ENCODE measurements at regions not wholly inside any gene's neighbourhood (a gene's known extent, or its start where the extent isn't known, plus 50 kb on each side); places are given as distances from the start of the nearest gene placed in this dataset.

DNA sequence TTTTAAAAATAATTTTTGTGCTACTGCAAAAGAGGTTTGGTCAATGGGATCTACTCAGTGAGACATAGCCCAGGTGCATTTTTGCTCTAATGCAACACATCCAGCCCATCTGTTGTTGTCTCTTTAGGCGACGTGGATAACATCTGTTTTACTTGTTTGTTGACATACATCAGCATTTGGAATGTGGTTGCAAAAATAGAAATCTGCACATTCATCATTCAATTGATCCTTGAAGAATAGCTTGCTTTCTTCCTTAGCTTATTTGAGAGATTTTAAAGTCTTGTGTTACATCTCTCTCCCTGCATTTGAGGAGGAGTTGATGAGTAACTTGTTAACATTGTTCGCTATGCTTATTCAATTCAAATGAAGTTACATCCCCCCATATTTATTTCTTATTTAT, 1202.3 kb downstream of the NSUN3 start:
- DNase-seq (ENCODE audit: low read depth, low spot score), result no peak

GRCh38 chr3:95271395-95271794, 1208.5 kb downstream of the NSUN3 start:
- DNase-seq (ENCODE audit: low read depth, low spot score), result no peak

- no peak for DNase-seq (ENCODE audit: low read depth, low spot score)
These were observed 1209.3 kb downstream of the NSUN3 start for GRCh38 chr3:95272166-95272565.

DNA sequence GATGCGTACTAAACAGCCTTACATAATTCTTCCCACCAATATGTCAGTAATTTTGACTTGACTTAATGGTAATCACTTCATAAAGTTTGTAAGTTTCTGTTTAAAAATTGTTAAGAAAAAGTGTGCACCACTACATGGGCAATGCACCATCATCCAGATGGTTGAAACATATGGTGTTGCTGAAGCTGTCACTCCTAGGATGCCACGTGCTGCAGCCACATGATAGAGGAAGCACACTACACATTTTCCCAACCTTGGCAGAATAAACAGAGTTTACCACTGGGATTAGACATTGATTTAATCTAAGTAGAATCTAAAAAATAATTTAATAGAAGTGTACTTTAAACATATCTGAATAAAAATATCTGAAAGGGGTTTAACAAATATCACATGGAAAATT, 1209.9 kb downstream of the NSUN3 start:
- DNase-seq (ENCODE audit: low read depth, low spot score), result no peak

GRCh38 chr3:95277613-95278012, 1214.8 kb downstream of the NSUN3 start:
- DNase-seq (ENCODE audit: low read depth, low spot score), result no peak

GRCh38 chr3:95280711-95281352, 1218.0 kb downstream of the NSUN3 start:
- DNase-seq (ENCODE audit: low read depth, low spot score), result no peak

GRCh38 chr3:95289295-95289694, 1226.4 kb downstream of the NSUN3 start:
- no peak for DNase-seq (ENCODE audit: low read depth, low spot score)

DNA sequence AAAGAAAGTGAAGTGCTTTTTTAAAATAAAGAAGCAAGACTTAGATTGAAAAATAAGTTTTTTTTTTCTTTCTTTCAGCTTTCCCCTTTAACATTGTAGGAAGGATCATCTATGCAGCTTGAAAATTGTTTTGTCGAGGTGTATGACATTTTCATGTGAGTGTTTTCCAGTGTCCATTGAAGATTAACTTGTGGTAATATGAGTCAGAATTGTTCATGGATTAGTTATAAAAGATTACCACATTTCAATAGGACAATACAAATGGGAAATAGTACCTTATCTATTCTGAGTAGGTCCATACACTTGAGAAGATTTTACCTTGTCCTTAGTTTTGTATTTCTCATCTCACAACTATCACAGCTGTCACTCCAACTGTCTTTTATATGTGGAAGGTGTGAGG, 1234.7 kb downstream of the NSUN3 start:
- no peak for DNase-seq (ENCODE audit: low read depth, low spot score)

DNA sequence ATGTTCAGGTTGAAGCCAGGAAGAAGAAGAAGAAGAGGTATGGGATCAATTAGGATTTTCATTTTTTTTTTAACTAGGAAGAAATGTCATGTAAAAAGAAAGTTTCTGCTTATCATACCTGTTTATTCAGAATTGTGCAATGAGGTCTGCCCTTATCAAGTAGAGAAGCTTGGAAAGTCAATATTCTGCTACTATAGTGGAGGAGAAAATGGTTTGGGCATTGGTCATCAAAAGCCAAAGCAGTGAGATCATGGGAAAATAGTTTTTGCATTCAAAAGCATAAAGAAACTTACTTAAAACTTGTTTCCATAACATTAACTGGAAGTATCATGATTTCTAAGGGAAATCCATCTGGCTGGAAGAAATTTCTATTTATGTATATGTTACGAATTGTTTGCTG, 1239.2 kb downstream of the NSUN3 start:
- no peak for DNase-seq (ENCODE audit: low read depth, low spot score)

DNA sequence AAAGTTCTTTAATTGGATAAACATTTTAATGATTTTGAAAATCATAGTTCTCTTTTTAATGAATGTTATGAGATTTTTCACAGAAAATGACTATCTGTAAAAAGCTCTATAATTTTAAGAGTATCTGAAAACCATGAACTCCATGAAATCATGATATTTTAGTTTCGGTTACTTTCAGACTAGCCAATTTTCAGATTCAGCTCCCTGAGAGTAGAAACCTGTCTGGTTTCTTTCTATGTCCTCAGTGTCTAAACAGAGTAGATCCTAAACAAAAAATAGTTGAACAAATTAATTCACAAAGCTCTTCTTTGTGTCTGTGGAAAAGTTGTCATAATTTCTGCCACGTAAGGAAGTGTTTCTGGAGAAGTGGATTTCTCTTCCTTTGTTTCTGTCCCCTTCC, 1247.7 kb downstream of the NSUN3 start:
- no peak for DNase-seq (ENCODE audit: low read depth, low spot score)

DNA sequence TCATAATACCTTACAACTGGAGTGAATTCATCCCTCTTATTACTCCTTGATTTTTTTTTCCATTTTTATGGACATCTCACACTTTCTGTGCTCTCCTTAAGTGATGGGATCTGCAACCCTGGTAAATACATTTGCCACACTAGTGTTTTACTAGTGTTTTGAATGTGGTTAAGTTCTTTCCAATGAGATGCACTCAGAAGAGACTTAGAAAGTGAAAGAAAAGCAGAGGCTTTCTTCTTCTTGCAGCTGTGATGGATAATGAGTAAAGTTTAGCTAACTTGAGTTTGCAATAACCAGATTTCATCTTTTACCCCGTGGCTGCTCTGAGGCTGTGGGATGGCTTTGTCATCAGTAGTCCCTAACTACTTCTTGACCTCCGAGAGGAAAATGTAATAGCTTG, 1248.4 kb downstream of the NSUN3 start:
- no peak for DNase-seq (ENCODE audit: low read depth, low spot score)

DNA sequence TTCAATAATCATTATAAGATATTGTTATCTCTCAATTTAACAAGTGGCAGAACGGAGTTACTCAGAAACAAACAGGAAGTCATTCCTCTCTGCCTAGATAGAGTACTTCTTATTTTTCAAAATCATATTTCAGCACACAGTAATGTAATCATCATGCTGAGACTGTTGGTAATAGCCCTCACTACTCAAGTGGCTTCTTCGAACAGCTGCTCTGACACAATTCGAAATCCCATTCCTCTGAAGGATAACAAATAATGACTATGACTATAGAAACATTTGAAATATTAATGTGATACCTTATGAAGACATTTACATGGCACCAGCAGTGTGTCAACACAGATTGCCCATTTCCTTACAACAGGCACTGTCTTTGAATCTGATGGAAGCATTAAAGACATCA, 1249.8 kb downstream of the NSUN3 start:
- DNase-seq (ENCODE audit: low read depth, low spot score), result no peak

DNA sequence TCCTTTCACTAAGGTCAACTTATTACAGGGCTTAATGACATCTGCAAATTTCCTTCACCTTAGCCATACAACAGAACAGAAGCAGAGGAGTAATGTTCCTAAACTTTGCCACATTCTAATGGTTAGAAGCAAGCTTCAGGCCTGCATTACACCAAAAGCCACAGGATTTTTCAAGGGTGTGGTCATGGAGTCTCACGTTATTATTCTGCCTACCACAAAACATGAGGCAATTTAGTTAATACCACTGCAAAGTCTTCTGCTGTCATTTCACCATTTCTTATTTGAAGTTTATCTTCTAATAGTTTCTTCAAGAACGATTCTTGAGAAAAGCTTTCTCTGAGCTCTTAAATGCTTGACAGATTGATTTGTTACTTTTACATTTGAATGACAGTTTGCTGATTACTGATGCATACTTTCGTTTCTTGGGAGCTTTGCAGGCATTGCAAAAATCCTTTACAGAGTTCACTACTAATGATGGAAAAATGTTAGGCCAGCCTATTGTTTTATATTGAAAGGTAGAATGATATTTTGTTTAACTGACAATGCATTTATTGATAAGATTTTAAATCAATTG, 1257.1 kb downstream of the NSUN3 start:
- no peak for DNase-seq (ENCODE audit: low read depth, low spot score)

DNA sequence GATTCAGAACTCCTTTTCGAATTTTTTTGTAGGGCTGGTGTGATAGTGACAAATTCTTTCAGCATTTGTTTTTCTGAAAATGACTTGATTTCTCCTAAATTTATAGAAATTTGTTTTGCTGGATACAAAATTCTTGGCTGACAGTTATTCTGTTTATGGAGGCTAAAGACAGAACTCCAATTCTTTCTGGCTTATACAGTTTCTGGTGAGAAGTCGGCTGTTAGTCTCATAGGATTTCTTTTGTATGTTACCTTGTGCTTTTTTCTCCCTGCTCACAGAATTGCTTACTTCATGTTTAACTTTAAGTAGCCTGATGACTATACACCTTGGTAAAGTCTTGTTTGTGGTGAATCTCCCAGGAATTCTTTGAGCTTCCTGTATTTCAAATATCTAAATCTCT, 1264.6 kb downstream of the NSUN3 start:
- no peak for DNase-seq (ENCODE audit: low read depth, low spot score)

- peak; percentile 52 for DNase-seq (ENCODE audit: low read depth, low spot score)
These were observed 1271.0 kb downstream of the NSUN3 start for GRCh38 chr3:95333826-95334225.

DNA sequence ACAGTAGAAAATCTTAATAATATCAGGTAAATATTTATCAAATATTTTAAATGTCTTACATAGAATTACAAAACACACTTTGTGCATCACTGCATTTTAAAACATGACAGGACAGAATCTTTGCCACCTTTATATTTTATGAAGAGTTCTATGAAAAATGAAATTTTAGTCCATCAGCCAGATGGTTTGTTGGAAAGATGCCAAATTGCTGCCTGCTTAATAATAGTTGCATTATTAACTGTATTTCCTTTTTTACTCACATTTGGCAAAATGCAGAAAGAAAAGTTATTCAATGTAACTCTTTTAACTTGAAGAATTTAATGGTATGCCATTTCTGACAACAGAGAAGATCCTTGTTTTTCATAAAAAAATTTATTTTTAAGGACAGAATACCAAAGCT, 1271.6 kb downstream of the NSUN3 start:
- DNase-seq (ENCODE audit: low read depth, low spot score), result no peak

DNA sequence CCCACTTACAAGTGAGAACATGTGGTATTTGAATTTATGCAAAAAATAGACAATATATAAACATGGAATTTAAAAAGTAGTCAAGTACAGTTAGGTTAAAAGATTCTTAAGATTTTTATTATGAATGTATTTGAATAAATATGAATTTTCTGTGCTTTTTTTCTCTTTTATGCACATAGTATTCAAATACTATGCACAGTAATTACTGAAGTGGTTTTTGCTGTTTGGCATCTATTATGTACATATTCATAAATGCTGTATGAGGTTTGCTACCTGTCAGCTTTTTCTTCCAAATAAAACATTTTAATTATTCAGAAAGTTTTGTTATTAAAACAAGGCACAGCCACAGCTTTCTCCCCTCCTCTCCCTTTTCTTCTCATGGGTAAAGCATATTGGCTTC, 1272.7 kb downstream of the NSUN3 start:
- no peak for DNase-seq (ENCODE audit: low read depth, low spot score)

DNA sequence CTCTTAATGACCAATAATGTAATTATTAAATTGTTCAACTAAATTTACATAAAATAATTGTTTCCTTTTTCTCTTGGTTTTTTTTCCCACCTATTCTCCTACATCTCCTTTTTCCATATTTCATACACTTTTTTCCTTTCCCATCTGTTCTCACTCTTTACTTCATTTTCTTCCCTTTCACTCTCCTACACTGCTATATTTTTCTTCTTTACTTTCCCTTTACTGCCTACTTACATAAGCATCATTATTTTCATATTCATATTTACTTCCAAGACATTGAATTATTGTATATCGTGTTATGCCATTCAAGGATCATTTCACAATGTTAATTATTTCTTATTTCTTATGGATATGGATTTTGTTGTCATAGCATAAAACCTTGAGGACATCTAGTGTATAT, 1275.6 kb downstream of the NSUN3 start:
- DNase-seq (ENCODE audit: low read depth, low spot score), result no peak

DNA sequence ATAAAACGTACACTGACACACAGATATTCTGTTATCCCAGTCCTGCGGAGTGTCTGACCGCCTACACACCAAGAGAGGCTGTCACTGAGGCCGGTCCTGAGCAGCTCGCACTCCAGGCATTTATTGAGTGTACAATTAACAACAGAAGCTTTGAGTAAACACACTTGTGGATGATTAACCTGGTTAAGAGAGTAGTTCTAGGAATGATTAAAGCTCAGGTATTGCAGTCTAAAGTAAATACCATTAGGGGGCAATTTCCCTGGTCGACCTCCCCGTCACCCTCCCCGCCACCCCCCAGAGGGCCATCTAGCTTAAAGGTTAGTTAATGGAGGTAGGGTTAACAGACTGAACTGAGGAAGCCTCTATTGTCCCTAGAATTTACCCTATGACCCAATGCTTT, 1278.5 kb downstream of the NSUN3 start:
- DNase-seq (ENCODE audit: low read depth, low spot score), result no peak

DNA sequence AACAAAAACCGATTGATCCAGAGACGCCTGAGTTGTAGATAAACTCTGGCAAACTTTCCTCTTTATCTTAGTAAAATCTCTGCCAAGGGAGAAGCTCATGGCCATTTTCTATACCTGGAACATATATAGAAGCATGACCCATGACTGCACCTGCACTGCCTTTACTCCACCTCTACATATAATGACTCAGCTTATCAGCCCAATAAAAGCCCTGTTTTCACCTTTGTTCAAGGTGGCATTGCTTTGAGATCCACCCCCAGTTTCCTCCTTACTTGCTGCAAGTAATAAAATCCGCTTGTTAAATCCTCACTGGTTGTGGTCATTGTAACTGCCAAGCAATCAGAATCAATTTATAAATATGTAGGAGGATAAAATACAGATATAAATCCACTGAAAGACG, 1280.4 kb downstream of the NSUN3 start:
- no peak for DNase-seq (ENCODE audit: low read depth, low spot score)

- DNase-seq (ENCODE audit: low read depth, low spot score), result no peak
These were observed 1280.9 kb downstream of the NSUN3 start for GRCh38 chr3:95343767-95344166.

- DNase-seq (ENCODE audit: low read depth, low spot score), result peak; percentile 47
These were observed 1285.1 kb downstream of the NSUN3 start for GRCh38 chr3:95347936-95348335.

- no peak for DNase-seq (ENCODE audit: low read depth, low spot score)
These were observed 1286.0 kb downstream of the NSUN3 start for GRCh38 chr3:95348879-95349278.

DNA sequence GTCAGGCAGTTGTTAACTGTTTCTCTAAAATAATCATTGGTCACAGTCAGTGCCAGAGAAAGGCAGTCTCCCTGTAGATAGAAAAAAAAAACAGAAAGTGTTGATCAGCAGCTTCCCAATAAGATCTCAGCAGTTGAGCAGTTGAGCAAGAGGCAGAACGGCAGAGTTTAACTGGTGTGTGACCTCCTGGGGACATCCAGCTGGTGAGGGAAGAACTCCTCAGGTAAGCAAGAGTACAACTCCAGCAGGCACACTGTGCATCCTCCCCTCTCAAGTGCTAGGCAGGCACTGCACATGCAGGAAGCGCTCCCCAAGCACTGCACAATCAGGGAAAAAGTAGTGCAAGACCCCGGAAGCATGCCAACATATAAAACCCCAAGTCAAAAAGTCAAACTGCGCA, 1287.2 kb downstream of the NSUN3 start:
- DNase-seq (ENCODE audit: low read depth, low spot score), result no peak

Data from ELF-1 (cell line).